Kidney (tissue), 13 donors: ENCODE measurements at regions not wholly inside any gene's neighbourhood (a gene's known extent, or its start where the extent isn't known, plus 50 kb on each side); places are given as distances from the start of the nearest gene placed in this dataset.

Experiments used
- DNase-seq, 5 donors: peaks; one replicate each; pipeline ENCODE4 v3.0.0-alpha.2; 2013 to 2020
- FAIRE-seq: peaks from 2 replicates; lab custom pipeline; 2012; peaks lifted over from hg19 to GRCh38; lab: Jason Lieb, UNC
- H3K27ac ChIP-seq, 2 donors: one replicate each; pipeline ENCODE4 v1.7.0; 2013; ENCODE audit warnings: low read depth in 2 of 2, low read length in 2 of 2, inconsistent platforms in 1 of 2
- H3K27me3 ChIP-seq: one replicate; pipeline ENCODE4 v1.7.1; 2013; ENCODE audit warnings: low read length, inconsistent platforms; ENCODE audit not compliant: control insufficient read depth, insufficient read depth
- H3K36me3 ChIP-seq, 3 donors: one replicate each; pipeline versions ENCODE4 v1.7.0 to v1.7.1; 2013; ENCODE audit warnings: low read length in 3 of 3, control low read depth in 1 of 3, inconsistent platforms in 1 of 3; ENCODE audit not compliant: insufficient read depth in 3 of 3, control insufficient read depth in 2 of 3
- H3K4me1 ChIP-seq, 3 donors: one replicate each; pipeline versions ENCODE4 v1.7.0 to v1.7.1; 2013; ENCODE audit warnings: low read length in 3 of 3, inconsistent platforms in 1 of 3, low read depth in 1 of 3; ENCODE audit not compliant: control insufficient read depth in 2 of 3, insufficient read depth in 2 of 3
- H3K4me3 ChIP-seq, 3 donors: one replicate each; pipeline versions ENCODE4 v1.7.0 to v1.8.1; 2013; ENCODE audit warnings: low read length in 3 of 3, control low read depth in 1 of 3, inconsistent platforms in 1 of 3
- H3K9ac ChIP-seq, 3 donors: one replicate each; pipeline versions ENCODE4 v1.7.0 to v1.7.1; 2013; ENCODE audit warnings: low read length in 3 of 3, control low read depth in 1 of 3, inconsistent platforms in 1 of 3
- H3K9me3 ChIP-seq, 3 donors: one replicate each; pipeline versions ENCODE4 v1.7.0 to v1.7.1; 2013; ENCODE audit warnings: low read length in 3 of 3, control low read depth in 1 of 3, inconsistent platforms in 1 of 3; ENCODE audit not compliant: control insufficient read depth in 2 of 3, insufficient read depth in 1 of 3
- CTCF ChIP-seq: IDR thresholded peaks from 3 replicates; pipeline ENCODE4 v1.5.1; 2012; ENCODE audit warnings: mild to moderate bottlenecking, moderate library complexity, borderline replicate concordance; ENCODE audit not compliant: insufficient read depth; ENCODE audit errors: extremely low read depth
- intact Hi-C: fragments of 100-400 bp; cut with DNase I; formaldehyde crosslinking; loops from one replicate; pipeline ENCODE4 v1.11.1; 2022
- donor health status: control.
- donor health status: control.
- donor health status: control.
- donor health status: control.
- donor health status: control.
- donor health status: DM: yes; HTN: yes; CAD: no.
- donor health status: Normal renal cell carcinoma (clear cell type).

DNA sequence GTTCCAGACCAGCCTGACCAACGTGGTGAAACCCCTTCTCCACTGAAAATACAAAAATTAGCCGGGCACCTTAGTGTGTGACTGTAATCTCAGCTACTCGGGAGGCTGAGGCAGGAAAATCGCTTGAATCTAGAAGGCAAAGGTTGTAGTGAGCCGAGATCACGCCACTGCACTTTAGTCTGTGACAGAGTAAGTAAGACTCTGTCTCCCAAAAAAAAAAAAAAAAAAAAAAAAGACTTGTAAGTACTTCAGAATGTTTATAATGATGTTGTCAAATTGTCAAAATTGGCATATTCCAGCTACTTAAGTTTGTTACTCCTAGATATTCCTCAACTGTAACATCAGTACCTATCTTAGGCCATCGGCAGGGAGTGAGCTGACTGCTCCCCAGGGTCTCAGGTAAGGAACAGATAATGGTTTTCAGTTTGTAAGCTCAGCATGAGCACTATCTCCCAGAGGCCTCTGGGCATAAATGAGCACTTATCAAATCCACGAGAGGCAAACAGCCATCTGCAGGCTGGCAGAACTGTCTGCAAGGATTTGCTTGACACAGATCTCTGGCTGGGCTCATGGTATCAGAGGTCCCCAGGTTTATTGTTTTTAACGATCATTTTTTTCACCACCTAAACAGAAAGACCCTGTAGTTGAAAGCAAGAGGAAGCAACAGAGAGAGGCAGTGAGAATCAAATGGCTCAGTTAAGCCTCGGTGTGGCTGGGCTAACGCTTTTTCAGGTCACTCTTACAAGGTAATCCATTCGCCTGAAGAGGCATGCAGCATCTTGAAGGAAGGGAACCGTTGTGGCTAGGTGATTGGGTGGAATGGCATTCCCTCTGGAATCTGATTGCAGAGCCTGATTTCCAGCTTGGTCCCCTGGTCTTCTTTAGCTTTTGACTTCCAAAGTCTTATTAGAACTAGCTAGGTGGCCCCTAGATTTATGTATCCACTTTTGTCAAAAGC is 115.9 kb downstream of the LY86 start:
- Histone ChIP-seq H3K9me3 (no peaks in the 10 kb centered on the region), H3K4me3 (no peak overlapping the region), H3K27ac (peak overlapping the region; percentile 49 to 71), H3K4me1 (peaks cover 8 to 27% (median 11%) of the 10 kb centered on the region in 3 donors), H3K36me3 (no peaks in the 10 kb centered on the region), H3K27me3 (no peaks in the 10 kb centered on the region), H3K9ac (no peak overlapping the region)
- DNase-seq = no peak
- no peak for TF ChIP-seq CTCF
- intact Hi-C loops = no loop called here
- no peak for FAIRE-seq

GRCh38 chr6:6705061-6705425 is 116.5 kb downstream of the LY86 start:
- FAIRE-seq = no peak
- intact Hi-C loops = no loop called here
- H3K4me3 ChIP-seq = no peak overlapping the region

GRCh38 chr6:6705915-6706675 is 117.6 kb downstream of the LY86 start:
- no peak for DNase-seq
- intact Hi-C loops = no loop called here
- Histone ChIP-seq H3K27ac (no peak overlapping the region), H3K4me3 (no peak overlapping the region), H3K27me3 (no peaks in the 10 kb centered on the region), H3K9me3 (no peaks in the 10 kb centered on the region), H3K9ac (no peak overlapping the region), H3K4me1 (peaks cover 0 to 23% (median 8%) of the 10 kb centered on the region in 3 donors), H3K36me3 (no peaks in the 10 kb centered on the region)
- no peak for TF ChIP-seq CTCF
- no peak for FAIRE-seq

More at GRCh38 chr6:6705061-6705425, 116.5 kb downstream of the LY86 start:
- Histone ChIP-seq H3K27me3 (no peaks in the 10 kb centered on the region), H3K9ac (no peak overlapping the region), H3K4me1 (peaks cover 2 to 21% (median 11%) of the 10 kb centered on the region in 3 donors), H3K36me3 (no peaks in the 10 kb centered on the region), H3K9me3 (no peaks in the 10 kb centered on the region), H3K27ac (no peak overlapping the region)
- no peak for TF ChIP-seq CTCF
- DNase-seq = no peak
